BJ (cell line): ENCODE measurements at regions not wholly inside any gene's neighbourhood (a gene's known extent, or its start where the extent isn't known, plus 50 kb on each side); places are given as distances from the start of the nearest gene placed in this dataset.
"Not testable (repeated sequence)": the region's sequence is repeated elsewhere in the genome, so short reads cannot be mapped to it uniquely, and the experiment has no call there.

Source experiments
- CTCF ChIA-PET: fragments of 350-600 bp; formaldehyde crosslinking; extraction: SDS; loops from one replicate; lab custom pipeline; 2021; ENCODE audit warnings: antibody characterized with exemption, inconsistent platforms; lab: Yijun Ruan, JAX
- POLR2A ChIA-PET: fragments of 300-600 bp; sonication (Branson Sonifier 250); formaldehyde crosslinking; extraction: SDS; loops from one replicate; lab custom pipeline; 2021; ENCODE audit warnings: antibody characterized with exemption; lab: Charles Lee
- DNase-seq: peaks from one replicate; pipeline ENCODE4 v3.0.0-alpha.2; 2011; ENCODE audit warnings: low read depth
- H3K27me3 ChIP-seq: 2 replicates; pipeline ENCODE4 v1.6.0; 2011; ENCODE audit warnings: low read length; ENCODE audit not compliant: control insufficient read depth, insufficient read depth
- H3K36me3 ChIP-seq: 2 replicates; pipeline ENCODE4 v1.5.1; 2011; ENCODE audit warnings: low read length; ENCODE audit not compliant: control insufficient read depth, insufficient read depth
- H3K4me3 ChIP-seq: 2 replicates; pipeline ENCODE4 v1.5.1; 2011; ENCODE audit warnings: low read depth, mild to moderate bottlenecking, control low read depth, low read length
- TF ChIP-seq, protein P1 (sequence below): IDR thresholded peaks from 2 replicates; pipeline ENCODE4 v1.5.1; 2011; ENCODE audit warnings: low read depth, mild to moderate bottlenecking, control low read depth, inconsistent platforms, low read length, moderate library complexity; ENCODE audit not compliant: insufficient read depth

DNA sequence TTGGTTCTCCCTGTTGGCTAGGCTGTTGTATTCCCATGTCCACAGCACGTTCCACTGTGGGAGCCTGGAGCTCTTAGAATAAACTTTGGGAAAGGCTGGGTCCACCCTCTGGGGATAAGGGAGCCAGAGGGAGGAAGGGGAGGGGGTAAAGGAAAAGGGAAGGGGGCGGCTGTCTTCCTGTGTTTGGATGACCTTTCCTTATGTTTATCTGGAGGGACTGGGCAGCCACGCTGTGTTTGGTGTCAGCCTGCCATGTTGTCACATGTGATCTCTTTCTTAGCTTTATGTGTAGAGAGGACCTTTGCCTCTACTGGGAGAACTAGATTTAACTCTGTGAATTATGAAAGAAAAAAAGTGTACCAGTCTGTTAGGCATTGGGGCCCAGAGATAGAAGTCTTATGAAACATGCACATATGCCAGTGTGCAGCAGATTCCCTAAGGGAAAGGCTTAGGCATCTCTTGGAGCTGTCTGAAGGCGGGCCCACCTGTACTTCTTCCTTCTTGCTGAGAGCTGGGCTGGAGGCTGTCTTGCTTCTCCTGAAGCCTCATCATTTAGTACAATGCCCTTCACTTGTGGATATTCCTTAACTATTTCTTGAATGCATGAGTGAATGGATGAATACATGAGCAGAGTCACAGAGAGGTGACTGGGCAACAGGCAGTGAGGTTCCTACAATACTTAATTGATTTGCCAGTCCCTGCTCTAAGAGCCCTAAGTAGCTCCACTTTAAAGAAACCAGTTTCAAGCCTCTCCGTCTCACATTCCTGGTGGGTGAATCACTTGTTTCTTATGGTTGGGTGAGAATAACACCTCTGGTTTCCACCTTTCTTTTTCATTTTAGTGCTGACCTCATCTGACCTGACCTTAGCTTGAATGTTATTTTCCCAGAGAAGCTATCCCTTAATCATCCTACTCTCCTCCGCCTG is 62.5 kb upstream of the ARHGAP29 start:
- ChIA-PET POLR2A (no interaction called here), CTCF (interaction anchor here (1.1 to 1.4 kb wide), 4 partner anchors 14 to 254 kb away, joined by 3 to 5 read pairs (median 4); no protein-coding TSS in a partner anchor)
- TF ChIP-seq, protein P1, sequence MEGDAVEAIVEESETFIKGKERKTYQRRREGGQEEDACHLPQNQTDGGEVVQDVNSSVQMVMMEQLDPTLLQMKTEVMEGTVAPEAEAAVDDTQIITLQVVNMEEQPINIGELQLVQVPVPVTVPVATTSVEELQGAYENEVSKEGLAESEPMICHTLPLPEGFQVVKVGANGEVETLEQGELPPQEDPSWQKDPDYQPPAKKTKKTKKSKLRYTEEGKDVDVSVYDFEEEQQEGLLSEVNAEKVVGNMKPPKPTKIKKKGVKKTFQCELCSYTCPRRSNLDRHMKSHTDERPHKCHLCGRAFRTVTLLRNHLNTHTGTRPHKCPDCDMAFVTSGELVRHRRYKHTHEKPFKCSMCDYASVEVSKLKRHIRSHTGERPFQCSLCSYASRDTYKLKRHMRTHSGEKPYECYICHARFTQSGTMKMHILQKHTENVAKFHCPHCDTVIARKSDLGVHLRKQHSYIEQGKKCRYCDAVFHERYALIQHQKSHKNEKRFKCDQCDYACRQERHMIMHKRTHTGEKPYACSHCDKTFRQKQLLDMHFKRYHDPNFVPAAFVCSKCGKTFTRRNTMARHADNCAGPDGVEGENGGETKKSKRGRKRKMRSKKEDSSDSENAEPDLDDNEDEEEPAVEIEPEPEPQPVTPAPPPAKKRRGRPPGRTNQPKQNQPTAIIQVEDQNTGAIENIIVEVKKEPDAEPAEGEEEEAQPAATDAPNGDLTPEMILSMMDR, result no peak
- no peak overlapping the region for H3K4me3 ChIP-seq
- no peaks in the 10 kb centered on the region for H3K27me3 ChIP-seq
- DNase-seq, result no peak
- no peaks in the 10 kb centered on the region for H3K36me3 ChIP-seq

DNA sequence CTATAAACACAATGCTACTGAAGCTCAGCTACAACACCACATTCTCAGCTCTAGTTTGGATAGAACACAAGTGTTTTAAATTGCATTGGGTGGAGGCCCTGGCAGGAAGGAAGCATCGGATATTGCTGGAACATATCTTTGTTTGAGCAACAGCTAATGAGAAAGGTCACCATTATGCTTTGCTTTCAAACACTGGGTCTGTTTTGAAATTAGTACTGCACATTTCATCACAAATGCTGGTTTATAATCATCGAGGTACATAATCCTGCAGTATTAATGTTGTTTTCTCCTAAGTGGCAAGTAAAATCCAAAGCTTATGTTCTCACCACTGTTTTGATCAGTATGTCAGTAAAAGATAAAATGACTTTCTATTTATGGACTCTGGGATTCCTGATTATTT is 61.5 kb upstream of the ARHGAP29 start:
- TF ChIP-seq, protein P1, result no peak
- no peaks in the 10 kb centered on the region for H3K27me3 ChIP-seq
- no peak overlapping the region for H3K4me3 ChIP-seq
- no peaks in the 10 kb centered on the region for H3K36me3 ChIP-seq
- ChIA-PET CTCF (interaction anchor here (0.6 to 1.4 kb wide), 3 partner anchors 13 to 29 kb away, joined by 3 to 4 read pairs (median 3); no protein-coding TSS in a partner anchor), POLR2A (no interaction called here)
- no peak for DNase-seq

DNA sequence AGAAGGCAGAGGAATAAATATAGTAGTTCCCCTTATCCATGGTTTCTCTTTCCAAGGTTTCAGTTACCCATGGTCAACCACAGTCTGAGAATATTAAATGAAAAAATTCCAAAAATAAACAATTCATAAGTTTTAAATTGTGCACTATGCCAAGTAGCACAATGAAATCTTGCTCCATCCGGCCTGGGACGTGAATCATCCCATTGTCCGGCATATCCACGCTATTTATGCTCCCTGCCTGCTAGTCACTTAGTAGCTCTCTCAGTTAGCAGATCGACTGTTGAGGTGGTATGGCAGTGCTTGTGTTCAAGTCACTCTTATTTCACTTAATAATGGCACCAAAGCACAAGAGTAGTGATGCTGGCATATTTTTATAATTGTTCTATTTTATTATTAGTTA is 58.6 kb upstream of the ARHGAP29 start:
- ChIA-PET CTCF (interaction anchor here (0.6 kb wide), 1 partner anchor 22 kb away, joined by 3 read pairs; no protein-coding TSS in a partner anchor), POLR2A (no interaction called here)

DNA sequence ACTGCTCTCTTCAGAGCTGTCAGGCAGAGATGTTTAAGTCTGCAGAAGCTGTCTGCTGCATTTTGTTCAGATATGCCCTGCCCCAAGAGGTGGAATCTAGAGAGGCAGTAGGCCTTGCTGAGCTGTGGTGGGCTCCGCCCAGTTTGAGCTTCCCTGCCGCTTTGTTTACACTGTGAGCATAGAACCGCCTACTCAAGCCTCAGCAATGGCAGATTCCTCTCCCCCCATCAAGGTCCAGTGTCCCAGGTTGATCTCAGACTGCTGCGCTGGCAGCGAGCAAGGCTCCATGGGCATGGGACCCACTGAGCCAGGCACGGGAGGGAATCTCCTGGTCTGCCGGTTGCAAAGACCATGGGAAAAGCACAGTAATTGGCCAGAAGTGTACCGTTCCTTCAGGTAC is 55.6 kb upstream of the ARHGAP29 start:
- CTCF ChIA-PET, result interaction anchor here (0.8 kb wide), 1 partner anchor 13 kb away, joined by 3 read pairs; no protein-coding TSS in a partner anchor
- H3K4me3 ChIP-seq, DNase-seq, POLR2A ChIA-PET, H3K27me3 ChIP-seq, H3K36me3 ChIP-seq: not testable (repeated sequence)

More for the DNA sequence above, 58.6 kb upstream of the ARHGAP29 start:
- no peaks in the 10 kb centered on the region for H3K36me3 ChIP-seq
- H3K4me3 ChIP-seq, result no peak overlapping the region
- H3K27me3 ChIP-seq, result no peaks in the 10 kb centered on the region
- DNase-seq, result no peak
- TF ChIP-seq, protein P1, result no peak

DNA sequence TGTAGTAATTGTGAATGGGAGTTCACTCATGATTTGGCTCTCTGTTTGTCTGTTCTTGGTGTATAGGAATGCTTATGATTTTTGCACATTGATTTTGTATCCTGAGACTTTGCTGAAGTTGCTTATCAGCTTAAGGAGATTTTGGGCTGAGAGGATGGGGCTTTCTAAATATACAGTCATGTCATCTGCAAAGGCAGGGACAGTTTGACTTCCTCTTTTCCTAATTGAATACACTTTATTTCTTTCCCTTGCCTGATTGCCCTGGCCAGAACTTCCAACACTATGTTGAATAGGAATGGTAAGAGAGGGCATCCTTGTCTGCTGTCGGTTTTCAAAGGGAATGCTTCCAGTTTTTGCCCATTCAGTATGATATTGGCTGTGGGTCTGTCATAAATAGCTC is 51.9 kb upstream of the ARHGAP29 start:
- H3K27me3 ChIP-seq, DNase-seq, CTCF ChIA-PET, POLR2A ChIA-PET, H3K4me3 ChIP-seq, H3K36me3 ChIP-seq: not testable (repeated sequence)
